ENCODE measurements at regions not wholly inside any gene's neighbourhood (a gene's known extent, or its start where the extent isn't known, plus 50 kb on each side); places are given as distances from the start of the nearest gene placed in this dataset.

GRCh38 chr13:22589880-22590279 is 590.9 kb upstream of the SGCG start:
- intact Hi-C loops (cut with micrococcal nuclease) (no loop called here), dilution Hi-C loops (cut with MboI; ENCODE audit: extremely low pct_ligation_motif_present, low sequenced_read_pairs) (no loop called here)
- CTCF ChIA-PET, result no interaction called here
- Histone ChIP-seq H3K36me3 (ENCODE audit: control insufficient read depth in 2 of 2, extremely low read depth in 1 of 2, insufficient read depth in 2 of 2, low read length in 2 of 2) (no peaks in the 10 kb centered on the region), H4K20me1 (replicated peaks; ENCODE audit: control insufficient read depth, extremely low read depth, insufficient read depth, low read length) (no peaks in the 10 kb centered on the region), H3K9ac (replicated peaks; ENCODE audit: extremely low read depth, insufficient read depth, low read length) (no peak overlapping the region), H3K4me3 (replicated peaks in 1 of 3; ENCODE audit: insufficient read depth in 1 of 3, low read depth in 1 of 3, low read length in 3 of 3) (no peak overlapping the region), H3K9me3 (replicated peaks; ENCODE audit: control insufficient read depth, insufficient read depth, low read length) (peaks cover 14% of the 10 kb centered on the region), H3K27me3 (ENCODE audit: control insufficient read depth in 2 of 2, insufficient read depth in 2 of 2, low read length in 2 of 2) (no peaks in the 10 kb centered on the region), H3K27ac (ENCODE audit: insufficient read depth, low read depth, low read length) (no peak overlapping the region), H3K4me1 (ENCODE audit: control insufficient read depth, extremely low read depth, insufficient read depth, low read length) (no peaks in the 10 kb centered on the region), H3K79me2 (ENCODE audit: control insufficient read depth, insufficient read depth, low read length) (no peaks in the 10 kb centered on the region), H3K4me2 (ENCODE audit: insufficient read depth, low read length) (no peak overlapping the region), H3K9me1 (replicated peaks; ENCODE audit: control insufficient read depth, extremely low read depth, insufficient read depth, low read length) (no peaks in the 10 kb centered on the region), H2AFZ (ENCODE audit: low read depth, low read length) (no peak overlapping the region)
- TF ChIP-seq MYC (IDR thresholded peaks at IDR 0.05; ENCODE audit: low read depth, low read length), result no peak
- no peak for TF ChIP-seq FOS (IDR thresholded peaks at IDR 0.05; ENCODE audit: borderline replicate concordance, insufficient read depth, low read length)
- TF ChIP-seq CTCF (IDR thresholded peaks at IDR 0.05; ENCODE audit: extremely low read depth in 1 of 2, insufficient read depth in 1 of 2, low read depth in 1 of 2, low read length in 2 of 2), result no peak
- no peak for TF ChIP-seq POLR2AphosphoS5 (IDR thresholded peaks at IDR 0.05; ENCODE audit: insufficient read depth, low read depth, low read length)
- TF ChIP-seq POLR2A (IDR thresholded peaks at IDR 0.05; ENCODE audit: low read depth, low read length), result no peak
- TF ChIP-seq, protein P1, sequence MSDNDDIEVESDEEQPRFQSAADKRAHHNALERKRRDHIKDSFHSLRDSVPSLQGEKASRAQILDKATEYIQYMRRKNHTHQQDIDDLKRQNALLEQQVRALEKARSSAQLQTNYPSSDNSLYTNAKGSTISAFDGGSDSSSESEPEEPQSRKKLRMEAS (IDR thresholded peaks at IDR 0.05; ENCODE audit: insufficient read depth, insufficient read length), result no peak
- TF ChIP-seq GATA2 (IDR thresholded peaks at IDR 0.05; ENCODE audit: insufficient read depth, insufficient read length, low read depth, low read length), result no peak
- TF ChIP-seq EZH2 (IDR thresholded peaks at IDR 0.05; ENCODE audit: borderline replicate concordance, low read depth, low read length, severe bottlenecking), result no peak
- TF ChIP-seq JUN (IDR thresholded peaks at IDR 0.05; ENCODE audit: borderline replicate concordance, insufficient read depth, insufficient read length, low read depth), result no peak
- DNase-seq (ENCODE audit: low read depth, low spot score) (no peak), FAIRE-seq (no peak)
- POLR2A ChIA-PET, result no interaction called here
- BruUV-seq (replicated peaks), result no TSS peak

Measured in endothelial cell of umbilical vein (primary cell).